GM18907 (cell line): ENCODE measurements at regions not wholly inside any gene's neighbourhood (a gene's known extent, or its start where the extent isn't known, plus 50 kb on each side); places are given as distances from the start of the nearest gene placed in this dataset.
"Not testable (repeated sequence)": the region's sequence is repeated elsewhere in the genome, so short reads cannot be mapped to it uniquely, and the experiment has no call there.

Experiments used
- ATAC-seq: cut with Tn5 transposase; IDR thresholded peaks from one replicate; pipeline ENCODE4 v1.9.1; 2021; ENCODE audit warnings: mild to moderate bottlenecking, moderate library complexity; ENCODE audit not compliant: unreplicated experiment

- ATAC-seq = no peak
These were observed 103.8 kb upstream of the CXCL13 start for GRCh38 chr4:77501851-77502250.

DNA sequence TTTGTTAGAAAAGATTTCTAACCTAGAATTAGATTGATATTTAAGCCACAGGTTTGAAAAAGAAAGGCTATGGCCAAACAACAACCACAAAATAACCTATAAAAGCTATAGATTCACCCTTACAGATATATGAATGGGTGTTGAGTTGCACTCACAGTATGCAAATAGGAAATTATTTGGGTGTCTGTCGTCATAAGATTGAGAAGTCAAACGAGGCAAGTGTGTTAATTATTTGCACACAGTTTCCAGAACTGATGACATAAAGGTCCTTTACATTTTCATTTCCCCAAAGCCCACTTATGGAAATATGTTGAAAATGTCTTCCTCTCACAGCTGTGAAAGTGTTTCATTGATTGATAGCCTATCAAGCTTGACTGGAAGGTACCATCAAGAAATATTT lies 101.2 kb upstream of the CXCL13 start:
- no peak for ATAC-seq

- no peak for ATAC-seq
These were observed 100.2 kb upstream of the CXCL13 start for GRCh38 chr4:77505275-77505957.

GRCh38 chr4:77505958-77506319 lies 99.7 kb upstream of the CXCL13 start:
- ATAC-seq = no peak

GRCh38 chr4:77510367-77510766 lies 95.3 kb upstream of the CXCL13 start:
- ATAC-seq = no peak

DNA sequence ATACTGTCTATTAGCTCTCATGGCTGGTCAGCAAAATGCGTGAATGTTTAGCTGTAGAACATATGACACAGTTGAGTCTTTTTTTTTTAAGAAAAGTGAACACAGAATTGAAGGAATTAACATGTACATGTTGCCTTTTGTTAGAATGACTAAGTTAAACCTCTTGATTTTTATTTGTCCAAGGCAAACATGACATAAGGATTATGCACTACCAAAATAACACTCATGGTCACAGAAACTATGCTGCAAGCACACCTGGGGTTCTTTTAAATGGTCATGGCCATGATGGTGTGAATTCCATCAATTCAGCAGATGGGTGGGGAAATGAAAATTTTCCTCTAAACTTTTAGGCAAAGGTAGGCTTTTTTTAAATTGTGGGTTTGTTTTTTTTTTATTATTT lies 80.1 kb upstream of the CXCL13 start:
- ATAC-seq = no peak

GRCh38 chr4:77527900-77528299 lies 77.7 kb upstream of the CXCL13 start:
- not testable (repeated sequence) for ATAC-seq

- no peak for ATAC-seq
These were observed 67.5 kb upstream of the CXCL13 start for GRCh38 chr4:77538144-77538543.

GRCh38 chr4:77538574-77539157 lies 67.0 kb upstream of the CXCL13 start:
- no peak for ATAC-seq
